ENCODE measurements at regions not wholly inside any gene's neighbourhood (a gene's known extent, or its start where the extent isn't known, plus 50 kb on each side); places are given as distances from the start of the nearest gene placed in this dataset.

DNA sequence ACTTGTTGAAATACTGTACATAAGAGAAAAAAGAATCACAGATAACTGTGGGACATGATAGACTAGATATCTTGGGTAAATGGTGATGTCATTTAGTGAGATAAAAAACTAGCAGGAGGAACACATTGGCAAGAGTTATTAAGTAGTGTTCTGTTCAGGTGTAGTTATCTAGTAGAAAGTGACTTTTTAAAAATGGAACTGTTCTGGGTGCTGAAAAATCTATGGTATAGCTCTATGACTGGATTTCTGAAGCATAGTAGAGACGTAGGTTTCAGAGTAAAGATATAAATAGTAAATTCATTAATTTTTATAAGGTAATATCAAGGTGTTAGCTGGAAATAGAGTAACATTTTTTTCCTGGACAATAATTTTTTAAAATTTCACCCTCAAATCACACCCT lies 225.1 kb upstream of the UGT8 start:
- TF ChIP-seq, protein P1, sequence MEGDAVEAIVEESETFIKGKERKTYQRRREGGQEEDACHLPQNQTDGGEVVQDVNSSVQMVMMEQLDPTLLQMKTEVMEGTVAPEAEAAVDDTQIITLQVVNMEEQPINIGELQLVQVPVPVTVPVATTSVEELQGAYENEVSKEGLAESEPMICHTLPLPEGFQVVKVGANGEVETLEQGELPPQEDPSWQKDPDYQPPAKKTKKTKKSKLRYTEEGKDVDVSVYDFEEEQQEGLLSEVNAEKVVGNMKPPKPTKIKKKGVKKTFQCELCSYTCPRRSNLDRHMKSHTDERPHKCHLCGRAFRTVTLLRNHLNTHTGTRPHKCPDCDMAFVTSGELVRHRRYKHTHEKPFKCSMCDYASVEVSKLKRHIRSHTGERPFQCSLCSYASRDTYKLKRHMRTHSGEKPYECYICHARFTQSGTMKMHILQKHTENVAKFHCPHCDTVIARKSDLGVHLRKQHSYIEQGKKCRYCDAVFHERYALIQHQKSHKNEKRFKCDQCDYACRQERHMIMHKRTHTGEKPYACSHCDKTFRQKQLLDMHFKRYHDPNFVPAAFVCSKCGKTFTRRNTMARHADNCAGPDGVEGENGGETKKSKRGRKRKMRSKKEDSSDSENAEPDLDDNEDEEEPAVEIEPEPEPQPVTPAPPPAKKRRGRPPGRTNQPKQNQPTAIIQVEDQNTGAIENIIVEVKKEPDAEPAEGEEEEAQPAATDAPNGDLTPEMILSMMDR (IDR thresholded peaks at IDR 0.05), result no peak
- TF ChIP-seq POLR2AphosphoS5 (IDR thresholded peaks at IDR 0.05), result no peak
- no peak for TF ChIP-seq POLR2A (IDR thresholded peaks at IDR 0.05)
